ENCODE measurements at regions not wholly inside any gene's neighbourhood (a gene's known extent, or its start where the extent isn't known, plus 50 kb on each side); places are given as distances from the start of the nearest gene placed in this dataset.

- Histone ChIP-seq H3K27me3 (ENCODE audit: control insufficient read depth, insufficient read depth, low read length) (no peaks in the 10 kb centered on the region), H3K4me1 (ENCODE audit: control insufficient read depth, insufficient read depth, low read length) (peaks cover 7% of the 10 kb centered on the region), H3K36me3 (ENCODE audit: control insufficient read depth, insufficient read depth, low read length) (no peaks in the 10 kb centered on the region), H3K4me3 (ENCODE audit: low read depth, low read length) (no peak overlapping the region), H3K27ac (ENCODE audit: low read depth, low read length) (no peak overlapping the region), H3K9me3 (ENCODE audit: control insufficient read depth, insufficient read depth, low read length) (no peaks in the 10 kb centered on the region)
- 100% methylated on average over 2 of the region's 5 CpGs for WGBS (ENCODE audit: insufficient coverage)
- DNase-seq (ENCODE audit: low read depth in 4 of 6, low spot score in 6 of 6), result no peak
These were observed 139.7 kb upstream of the LRFN2 start for GRCh38 chr6:40726853-40727252.

GRCh38 chr6:40725390-40725789 is 138.2 kb upstream of the LRFN2 start:
- WGBS (ENCODE audit: insufficient coverage), result 100% methylated on average over 1 of the region's 2 CpGs
- Histone ChIP-seq H3K9me3 (ENCODE audit: control insufficient read depth, insufficient read depth, low read length) (no peaks in the 10 kb centered on the region), H3K27ac (ENCODE audit: low read depth, low read length) (no peak overlapping the region), H3K4me1 (ENCODE audit: control insufficient read depth, insufficient read depth, low read length) (peaks cover 21% of the 10 kb centered on the region), H3K4me3 (ENCODE audit: low read depth, low read length) (no peak overlapping the region), H3K36me3 (ENCODE audit: control insufficient read depth, insufficient read depth, low read length) (no peaks in the 10 kb centered on the region), H3K27me3 (ENCODE audit: control insufficient read depth, insufficient read depth, low read length) (no peaks in the 10 kb centered on the region)
- no peak for DNase-seq (ENCODE audit: low read depth in 4 of 6, low spot score in 6 of 6)

GRCh38 chr6:40724886-40725285 is 137.7 kb upstream of the LRFN2 start:
- DNase-seq (ENCODE audit: low read depth in 4 of 6, low spot score in 6 of 6), result no peak
- no peaks in the 10 kb centered on the region for H3K9me3 ChIP-seq (ENCODE audit: control insufficient read depth, insufficient read depth, low read length)
- H3K36me3 ChIP-seq (ENCODE audit: control insufficient read depth, insufficient read depth, low read length), result no peaks in the 10 kb centered on the region
- H3K27ac ChIP-seq (ENCODE audit: low read depth, low read length), result no peak overlapping the region
- no peak overlapping the region for H3K4me3 ChIP-seq (ENCODE audit: low read depth, low read length)
- no peaks in the 10 kb centered on the region for H3K27me3 ChIP-seq (ENCODE audit: control insufficient read depth, insufficient read depth, low read length)
- WGBS (ENCODE audit: insufficient coverage), result 100% methylated on average over 1 of the region's 3 CpGs
- H3K4me1 ChIP-seq (ENCODE audit: control insufficient read depth, insufficient read depth, low read length), result peaks cover 26% of the 10 kb centered on the region

- H3K4me1 ChIP-seq (ENCODE audit: control insufficient read depth, insufficient read depth, low read length), result peaks cover 34% of the 10 kb centered on the region
- H3K9me3 ChIP-seq (ENCODE audit: control insufficient read depth, insufficient read depth, low read length), result no peaks in the 10 kb centered on the region
- no peaks in the 10 kb centered on the region for H3K27me3 ChIP-seq (ENCODE audit: control insufficient read depth, insufficient read depth, low read length)
- DNase-seq (ENCODE audit: low read depth in 4 of 6, low spot score in 6 of 6), result peak in 3 of 6 donors; percentile 38 to 89 (median 50)
- 31% methylated on average over 5 of the region's 5 CpGs for WGBS (ENCODE audit: insufficient coverage)
- H3K36me3 ChIP-seq (ENCODE audit: control insufficient read depth, insufficient read depth, low read length), result no peaks in the 10 kb centered on the region
- H3K27ac ChIP-seq (ENCODE audit: low read depth, low read length), result no peak overlapping the region
- no peak overlapping the region for H3K4me3 ChIP-seq (ENCODE audit: low read depth, low read length)
These were observed 136.8 kb upstream of the LRFN2 start for GRCh38 chr6:40723967-40724366.

- H3K36me3 ChIP-seq (ENCODE audit: control insufficient read depth, insufficient read depth, low read length), result no peaks in the 10 kb centered on the region
- no peaks in the 10 kb centered on the region for H3K9me3 ChIP-seq (ENCODE audit: control insufficient read depth, insufficient read depth, low read length)
- no peaks in the 10 kb centered on the region for H3K27me3 ChIP-seq (ENCODE audit: control insufficient read depth, insufficient read depth, low read length)
- H3K4me1 ChIP-seq (ENCODE audit: control insufficient read depth, insufficient read depth, low read length), result peaks cover 34% of the 10 kb centered on the region
- 60% methylated on average over 3 of the region's 3 CpGs for WGBS (ENCODE audit: insufficient coverage)
- no peak for DNase-seq (ENCODE audit: low read depth in 4 of 6, low spot score in 6 of 6)
- H3K4me3 ChIP-seq (ENCODE audit: low read depth, low read length), result no peak overlapping the region
- no peak overlapping the region for H3K27ac ChIP-seq (ENCODE audit: low read depth, low read length)
These were observed 135.5 kb upstream of the LRFN2 start for GRCh38 chr6:40722553-40723258.

GRCh38 chr6:40722091-40722490 is 134.9 kb upstream of the LRFN2 start:
- peaks cover 34% of the 10 kb centered on the region for H3K4me1 ChIP-seq (ENCODE audit: control insufficient read depth, insufficient read depth, low read length)
- H3K36me3 ChIP-seq (ENCODE audit: control insufficient read depth, insufficient read depth, low read length), result no peaks in the 10 kb centered on the region
- no peak overlapping the region for H3K4me3 ChIP-seq (ENCODE audit: low read depth, low read length)
- WGBS (ENCODE audit: insufficient coverage), result 57% methylated on average over 3 of the region's 4 CpGs
- no peaks in the 10 kb centered on the region for H3K9me3 ChIP-seq (ENCODE audit: control insufficient read depth, insufficient read depth, low read length)
- no peak for DNase-seq (ENCODE audit: low read depth in 4 of 6, low spot score in 6 of 6)
- no peak overlapping the region for H3K27ac ChIP-seq (ENCODE audit: low read depth, low read length)
- H3K27me3 ChIP-seq (ENCODE audit: control insufficient read depth, insufficient read depth, low read length), result no peaks in the 10 kb centered on the region

- H3K9me3 ChIP-seq (ENCODE audit: control insufficient read depth, insufficient read depth, low read length), result no peaks in the 10 kb centered on the region
- H3K4me3 ChIP-seq (ENCODE audit: low read depth, low read length), result no peak overlapping the region
- H3K27ac ChIP-seq (ENCODE audit: low read depth, low read length), result no peak overlapping the region
- peak in 3 of 6 donors; percentile 38 to 92 (median 71) for DNase-seq (ENCODE audit: low read depth in 4 of 6, low spot score in 6 of 6)
- H3K4me1 ChIP-seq (ENCODE audit: control insufficient read depth, insufficient read depth, low read length), result peaks cover 34% of the 10 kb centered on the region
- 49% methylated on average over 5 of the region's 7 CpGs for WGBS (ENCODE audit: insufficient coverage)
- no peaks in the 10 kb centered on the region for H3K36me3 ChIP-seq (ENCODE audit: control insufficient read depth, insufficient read depth, low read length)
- H3K27me3 ChIP-seq (ENCODE audit: control insufficient read depth, insufficient read depth, low read length), result no peaks in the 10 kb centered on the region
These were observed 134.2 kb upstream of the LRFN2 start for GRCh38 chr6:40721271-40721952.

GRCh38 chr6:40720375-40720748 is 133.2 kb upstream of the LRFN2 start:
- Histone ChIP-seq H3K9me3 (ENCODE audit: control insufficient read depth, insufficient read depth, low read length) (no peaks in the 10 kb centered on the region), H3K4me1 (ENCODE audit: control insufficient read depth, insufficient read depth, low read length) (peaks cover 39% of the 10 kb centered on the region), H3K36me3 (ENCODE audit: control insufficient read depth, insufficient read depth, low read length) (no peaks in the 10 kb centered on the region), H3K4me3 (ENCODE audit: low read depth, low read length) (no peak overlapping the region), H3K27me3 (ENCODE audit: control insufficient read depth, insufficient read depth, low read length) (no peaks in the 10 kb centered on the region), H3K27ac (ENCODE audit: low read depth, low read length) (peak overlapping the region; percentile 58)
- no CpG with 5 or more reads among the region's 2 CpGs for WGBS (ENCODE audit: insufficient coverage)
- no peak for DNase-seq (ENCODE audit: low read depth in 4 of 6, low spot score in 6 of 6)

- H3K9me3 ChIP-seq (ENCODE audit: control insufficient read depth, insufficient read depth, low read length), result no peaks in the 10 kb centered on the region
- no peak overlapping the region for H3K4me3 ChIP-seq (ENCODE audit: low read depth, low read length)
- H3K36me3 ChIP-seq (ENCODE audit: control insufficient read depth, insufficient read depth, low read length), result no peaks in the 10 kb centered on the region
- H3K27ac ChIP-seq (ENCODE audit: low read depth, low read length), result peak overlapping the region; percentile 58
- DNase-seq (ENCODE audit: low read depth in 4 of 6, low spot score in 6 of 6), result peak in 2 of 6 donors; percentile 60 to 76
- no peaks in the 10 kb centered on the region for H3K27me3 ChIP-seq (ENCODE audit: control insufficient read depth, insufficient read depth, low read length)
- 16% methylated on average over 4 of the region's 7 CpGs for WGBS (ENCODE audit: insufficient coverage)
- peaks cover 41% of the 10 kb centered on the region for H3K4me1 ChIP-seq (ENCODE audit: control insufficient read depth, insufficient read depth, low read length)
These were observed 132.7 kb upstream of the LRFN2 start for GRCh38 chr6:40719671-40720374.
